ENCODE measurements at regions not wholly inside any gene's neighbourhood (a gene's known extent, or its start where the extent isn't known, plus 50 kb on each side); places are given as distances from the start of the nearest gene placed in this dataset.
A peak's percentile ranks its signal among the peaks of the same experiment; 100 is the strongest.

- ChIA-PET CTCF (no interaction called here), POLR2A (no interaction called here)
- H3K36me3 ChIP-seq (ENCODE audit: control insufficient read depth, insufficient read depth, low read length): no peaks in the 10 kb centered on the region
- peak overlapping the region; percentile 21; the same call in 1 of the 2 replicates for H3K4me3 ChIP-seq (ENCODE audit: low read depth, low read length)
- no peaks in the 10 kb centered on the region for H3K27me3 ChIP-seq (ENCODE audit: control insufficient read depth, insufficient read depth, low read length)
- no peak for DNase-seq (ENCODE audit: low read depth)
- no peak for TF ChIP-seq CTCF (IDR thresholded peaks at IDR 0.05; ENCODE audit: insufficient read depth, low read depth, low read length)
Observed at GRCh38 chr4:177229331-177229730, 80.3 kb upstream of the NEIL3 start.

- ChIA-PET CTCF (no interaction called here), POLR2A (no interaction called here)
- DNase-seq (ENCODE audit: low read depth): no peak
- Histone ChIP-seq H3K36me3 (ENCODE audit: control insufficient read depth, insufficient read depth, low read length) (no peaks in the 10 kb centered on the region), H3K4me3 (ENCODE audit: low read depth, low read length) (no peak overlapping the region), H3K27me3 (ENCODE audit: control insufficient read depth, insufficient read depth, low read length) (no peaks in the 10 kb centered on the region)
- no peak for TF ChIP-seq CTCF (IDR thresholded peaks at IDR 0.05; ENCODE audit: insufficient read depth, low read depth, low read length)
Observed at GRCh38 chr4:177232473-177232872, 77.2 kb upstream of the NEIL3 start.

- DNase-seq (ENCODE audit: low read depth): peak; percentile 32
- no peaks in the 10 kb centered on the region for H3K27me3 ChIP-seq (ENCODE audit: control insufficient read depth, insufficient read depth, low read length)
- no peak for TF ChIP-seq CTCF (IDR thresholded peaks at IDR 0.05; ENCODE audit: insufficient read depth, low read depth, low read length)
- ChIA-PET CTCF (no interaction called here), POLR2A (no interaction called here)
- H3K4me3 ChIP-seq (ENCODE audit: low read depth, low read length): no peak overlapping the region
- no peaks in the 10 kb centered on the region for H3K36me3 ChIP-seq (ENCODE audit: control insufficient read depth, insufficient read depth, low read length)
Observed at GRCh38 chr4:177235026-177235425, 74.6 kb upstream of the NEIL3 start.

- POLR2A ChIA-PET: no interaction called here
- TF ChIP-seq CTCF (IDR thresholded peaks at IDR 0.05; ENCODE audit: insufficient read depth, low read depth, low read length): no peak
- no peak for DNase-seq (ENCODE audit: low read depth)
- Histone ChIP-seq H3K4me3 (ENCODE audit: low read depth, low read length) (no peak overlapping the region), H3K36me3 (ENCODE audit: control insufficient read depth, insufficient read depth, low read length) (no peaks in the 10 kb centered on the region), H3K27me3 (ENCODE audit: control insufficient read depth, insufficient read depth, low read length) (no peaks in the 10 kb centered on the region)
- CTCF ChIA-PET: interaction anchor here (1.1 kb wide), 1 partner anchor 37 kb away, joined by 3 read pairs; no protein-coding TSS in a partner anchor
Observed at GRCh38 chr4:177236886-177237285, 72.8 kb upstream of the NEIL3 start.

GRCh38 chr4:177237291-177237690 lies 72.4 kb upstream of the NEIL3 start:
- H3K36me3 ChIP-seq (ENCODE audit: control insufficient read depth, insufficient read depth, low read length): no peaks in the 10 kb centered on the region
- H3K27me3 ChIP-seq (ENCODE audit: control insufficient read depth, insufficient read depth, low read length): no peaks in the 10 kb centered on the region
- H3K4me3 ChIP-seq (ENCODE audit: low read depth, low read length): no peak overlapping the region
- CTCF ChIA-PET: interaction anchor here (1.1 kb wide), 1 partner anchor 38 kb away, joined by 3 read pairs; no protein-coding TSS in a partner anchor
- POLR2A ChIA-PET: no interaction called here
- DNase-seq (ENCODE audit: low read depth): no peak
- TF ChIP-seq CTCF (IDR thresholded peaks at IDR 0.05; ENCODE audit: insufficient read depth, low read depth, low read length): no peak
